Right lobe of liver (tissue), 4 donors: ENCODE measurements at regions not wholly inside any gene's neighbourhood (a gene's known extent, or its start where the extent isn't known, plus 50 kb on each side); places are given as distances from the start of the nearest gene placed in this dataset.

ENCODE experiments used
- CTCF ChIP-seq, 4 donors: fragments of 200-600 bp in 3 of 4; fragments of 450-650 bp in 1 of 4; IDR thresholded peaks; one replicate each; pipeline versions ENCODE4 v1.5.1 to v1.8.0; 2016 to 2022; ENCODE audit warnings: antibody characterized with exemption in 4 of 4, mild to moderate bottlenecking in 2 of 4
- POLR2A ChIP-seq: fragments of 450-650 bp; IDR thresholded peaks from one replicate; pipeline ENCODE4 v1.6.1; 2017; ENCODE audit warnings: antibody characterized with exemption, mild to moderate bottlenecking
- donor health status: DM: no; HTN: no; CAD: no.
- donor health status: DM: no; HTN: no; CAD: no.
- donor health status: DM: no; HTN: yes; CAD: no.

GRCh38 chr11:112316971-112317370 lies 56.3 kb upstream of the PLET1 start:
- TF ChIP-seq POLR2A (no peak), CTCF (IDR thresholded peaks at IDR 0.05) (no peak)
